Ishikawa (cell line): ENCODE measurements at regions not wholly inside any gene's neighbourhood (a gene's known extent, or its start where the extent isn't known, plus 50 kb on each side); places are given as distances from the start of the nearest gene placed in this dataset.

ENCODE experiments used
- CEBPB ChIP-seq: IDR thresholded peaks from 2 replicates; pipeline ENCODE4 v1.6.1; 2012
- CREB1 ChIP-seq: IDR thresholded peaks from 2 replicates; pipeline ENCODE4 v1.6.1; 2012; ENCODE audit warnings: low read depth
- EGR1 ChIP-seq: IDR thresholded peaks from 2 replicates; pipeline ENCODE4 v1.6.1; 2012
- EP300 ChIP-seq: IDR thresholded peaks from 2 replicates; pipeline ENCODE4 v1.6.1; 2012; ENCODE audit warnings: borderline replicate concordance
- FOXM1 ChIP-seq: IDR thresholded peaks from 2 replicates; pipeline ENCODE4 v1.6.1; 2012; ENCODE audit warnings: low read depth, borderline replicate concordance
- NFIC ChIP-seq: IDR thresholded peaks from 2 replicates; pipeline ENCODE4 v1.6.1; 2012
- RAD21 ChIP-seq: IDR thresholded peaks from 2 replicates; pipeline ENCODE4 v1.6.1; 2012; ENCODE audit warnings: low read depth
- TAF1 ChIP-seq: IDR thresholded peaks from 2 replicates; pipeline ENCODE4 v1.6.1; 2012; ENCODE audit warnings: low read depth, mild to moderate bottlenecking
- TCF12 ChIP-seq: IDR thresholded peaks from 2 replicates; pipeline ENCODE4 v1.6.1; 2012; ENCODE audit warnings: low read depth
- TEAD4 ChIP-seq: IDR thresholded peaks from 2 replicates; pipeline ENCODE4 v1.6.1; 2012
- YY1 ChIP-seq: IDR thresholded peaks from 2 replicates; pipeline ENCODE4 v1.6.1; 2012; ENCODE audit warnings: low read depth
- ZBTB7A ChIP-seq: IDR thresholded peaks from 2 replicates; pipeline ENCODE4 v1.6.1; 2012; ENCODE audit warnings: low read depth
- TF ChIP-seq, protein P1 (sequence below): IDR thresholded peaks from 2 replicates; pipeline ENCODE4 v1.6.1; 2012
- TF ChIP-seq, protein P2 (sequence below): IDR thresholded peaks from 2 replicates; pipeline ENCODE4 v1.6.1; 2012
- TF ChIP-seq, protein P3 (sequence below): IDR thresholded peaks from 2 replicates; pipeline ENCODE4 v1.6.1; 2012; ENCODE audit warnings: low read depth, mild to moderate bottlenecking

DNA sequence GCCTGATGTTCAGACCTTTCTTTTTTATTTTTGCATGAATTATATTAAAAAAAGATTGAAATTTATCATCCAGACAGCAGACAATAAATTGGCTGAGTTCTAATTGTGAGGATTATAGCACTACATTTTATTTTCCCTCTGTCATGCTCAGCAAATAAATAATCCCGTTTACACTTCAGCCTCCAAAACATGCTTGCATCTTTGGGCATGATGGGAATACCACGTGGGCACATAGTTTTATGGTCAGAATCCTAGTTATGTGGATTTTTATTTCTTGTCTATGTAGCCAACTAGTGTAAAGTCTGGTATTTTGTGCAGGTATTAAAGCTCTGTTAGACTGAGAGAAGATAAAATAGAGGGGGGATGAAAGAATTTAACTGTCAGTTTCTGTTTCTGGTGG lies 276.9 kb upstream of the E2F7 start:
- TF ChIP-seq TCF12 (no peak), CEBPB (no peak), RAD21 (no peak), EGR1 (no peak), NFIC (no peak), ZBTB7A (no peak), TEAD4 (no peak), CREB1 (no peak)
- TF ChIP-seq, protein P1, sequence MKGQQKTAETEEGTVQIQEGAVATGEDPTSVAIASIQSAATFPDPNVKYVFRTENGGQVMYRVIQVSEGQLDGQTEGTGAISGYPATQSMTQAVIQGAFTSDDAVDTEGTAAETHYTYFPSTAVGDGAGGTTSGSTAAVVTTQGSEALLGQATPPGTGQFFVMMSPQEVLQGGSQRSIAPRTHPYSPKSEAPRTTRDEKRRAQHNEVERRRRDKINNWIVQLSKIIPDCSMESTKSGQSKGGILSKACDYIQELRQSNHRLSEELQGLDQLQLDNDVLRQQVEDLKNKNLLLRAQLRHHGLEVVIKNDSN = no peak
- TF ChIP-seq, protein P2, sequence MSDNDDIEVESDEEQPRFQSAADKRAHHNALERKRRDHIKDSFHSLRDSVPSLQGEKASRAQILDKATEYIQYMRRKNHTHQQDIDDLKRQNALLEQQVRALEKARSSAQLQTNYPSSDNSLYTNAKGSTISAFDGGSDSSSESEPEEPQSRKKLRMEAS = no peak
- TF ChIP-seq, protein P3, sequence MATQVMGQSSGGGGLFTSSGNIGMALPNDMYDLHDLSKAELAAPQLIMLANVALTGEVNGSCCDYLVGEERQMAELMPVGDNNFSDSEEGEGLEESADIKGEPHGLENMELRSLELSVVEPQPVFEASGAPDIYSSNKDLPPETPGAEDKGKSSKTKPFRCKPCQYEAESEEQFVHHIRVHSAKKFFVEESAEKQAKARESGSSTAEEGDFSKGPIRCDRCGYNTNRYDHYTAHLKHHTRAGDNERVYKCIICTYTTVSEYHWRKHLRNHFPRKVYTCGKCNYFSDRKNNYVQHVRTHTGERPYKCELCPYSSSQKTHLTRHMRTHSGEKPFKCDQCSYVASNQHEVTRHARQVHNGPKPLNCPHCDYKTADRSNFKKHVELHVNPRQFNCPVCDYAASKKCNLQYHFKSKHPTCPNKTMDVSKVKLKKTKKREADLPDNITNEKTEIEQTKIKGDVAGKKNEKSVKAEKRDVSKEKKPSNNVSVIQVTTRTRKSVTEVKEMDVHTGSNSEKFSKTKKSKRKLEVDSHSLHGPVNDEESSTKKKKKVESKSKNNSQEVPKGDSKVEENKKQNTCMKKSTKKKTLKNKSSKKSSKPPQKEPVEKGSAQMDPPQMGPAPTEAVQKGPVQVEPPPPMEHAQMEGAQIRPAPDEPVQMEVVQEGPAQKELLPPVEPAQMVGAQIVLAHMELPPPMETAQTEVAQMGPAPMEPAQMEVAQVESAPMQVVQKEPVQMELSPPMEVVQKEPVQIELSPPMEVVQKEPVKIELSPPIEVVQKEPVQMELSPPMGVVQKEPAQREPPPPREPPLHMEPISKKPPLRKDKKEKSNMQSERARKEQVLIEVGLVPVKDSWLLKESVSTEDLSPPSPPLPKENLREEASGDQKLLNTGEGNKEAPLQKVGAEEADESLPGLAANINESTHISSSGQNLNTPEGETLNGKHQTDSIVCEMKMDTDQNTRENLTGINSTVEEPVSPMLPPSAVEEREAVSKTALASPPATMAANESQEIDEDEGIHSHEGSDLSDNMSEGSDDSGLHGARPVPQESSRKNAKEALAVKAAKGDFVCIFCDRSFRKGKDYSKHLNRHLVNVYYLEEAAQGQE = no peak

DNA sequence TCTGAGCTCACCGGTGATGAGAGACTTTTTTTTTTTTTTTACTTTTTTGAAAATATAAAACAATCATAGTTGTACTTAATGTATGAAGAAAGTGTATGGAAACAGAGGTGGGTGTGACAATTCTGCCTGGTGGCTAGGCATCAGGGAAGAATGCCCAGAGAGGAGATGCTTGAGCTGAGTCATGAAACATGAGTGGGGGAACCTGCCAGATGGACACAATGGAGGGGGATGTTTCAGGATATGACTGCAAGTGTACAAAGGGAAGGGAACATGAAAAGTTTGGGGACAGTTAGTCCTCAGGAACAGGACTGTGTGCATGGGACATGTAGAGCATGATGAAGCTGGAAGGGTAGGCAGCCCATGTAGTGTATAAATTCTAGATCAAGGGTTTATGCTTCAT lies 274.2 kb upstream of the E2F7 start:
- TF ChIP-seq EGR1 (no peak), TEAD4 (no peak), RAD21 (no peak), TAF1 (no peak), EP300 (no peak), ZBTB7A (no peak), FOXM1 (no peak), TCF12 (no peak), CEBPB (no peak), CREB1 (no peak), YY1 (no peak), NFIC (no peak)
- TF ChIP-seq, protein P2 = no peak
- TF ChIP-seq, protein P3 = no peak
- TF ChIP-seq, protein P1 = no peak

DNA sequence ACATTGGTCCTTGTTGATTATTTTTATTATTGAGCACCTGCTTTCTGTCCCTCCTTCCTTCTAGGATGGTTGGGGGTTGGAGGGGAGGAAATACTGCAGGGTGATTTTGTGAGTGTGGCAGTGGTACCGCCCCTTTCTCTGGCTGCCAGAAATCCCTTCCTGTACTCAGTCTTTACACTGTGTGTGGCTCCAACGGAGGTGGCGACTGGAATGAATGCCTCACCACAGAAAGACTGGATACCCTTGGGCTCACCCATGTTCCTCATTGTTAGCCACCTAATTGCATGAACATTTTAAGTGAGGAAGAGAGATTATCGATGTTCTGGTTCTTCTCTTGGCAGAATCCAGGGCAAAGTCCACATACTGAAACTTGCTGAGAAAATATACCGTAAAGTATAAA lies 272.0 kb upstream of the E2F7 start:
- no peak for TF ChIP-seq NFIC
- no peak for TF ChIP-seq EP300
- no peak for TF ChIP-seq TEAD4
- TF ChIP-seq, protein P1 = no peak
- TF ChIP-seq TCF12 = no peak
- TF ChIP-seq FOXM1 = no peak
- TF ChIP-seq, protein P2 = no peak

DNA sequence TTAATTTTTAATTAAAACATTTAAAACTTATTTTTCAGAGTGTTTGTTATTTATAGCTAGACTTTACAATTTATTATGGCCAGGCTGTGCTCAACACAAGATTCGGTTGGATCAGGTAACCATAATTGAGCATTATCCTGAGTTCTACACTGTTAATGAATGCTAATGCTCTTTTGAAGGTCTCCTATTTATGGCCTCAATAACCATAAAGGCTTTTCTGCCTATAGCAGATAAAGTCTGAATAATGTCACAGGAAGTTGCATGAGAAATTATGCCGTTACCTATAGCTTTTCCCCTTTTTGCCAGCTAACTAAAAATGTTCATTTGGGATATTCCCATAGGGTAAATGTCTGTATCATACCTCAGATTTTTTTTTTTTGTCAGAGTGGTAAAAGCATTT lies 269.4 kb upstream of the E2F7 start:
- TF ChIP-seq, protein P3 = no peak
- no peak for TF ChIP-seq YY1
- no peak for TF ChIP-seq CREB1
- no peak for TF ChIP-seq FOXM1
- no peak for TF ChIP-seq TEAD4
- no peak for TF ChIP-seq TAF1
- TF ChIP-seq RAD21 = no peak
- no peak for TF ChIP-seq EGR1
- no peak for TF ChIP-seq EP300
